Uterus (tissue), 2 donors: ENCODE measurements at regions not wholly inside any gene's neighbourhood (a gene's known extent, or its start where the extent isn't known, plus 50 kb on each side); places are given as distances from the start of the nearest gene placed in this dataset.

Experiments used
- POLR2A ChIP-seq, 2 donors: fragments of 450-650 bp; IDR thresholded peaks; one replicate each; pipeline ENCODE4 v1.6.1; 2016; ENCODE audit warnings: antibody characterized with exemption in 2 of 2, mild to moderate bottlenecking in 1 of 2, moderate library complexity in 1 of 2
- TF ChIP-seq, protein P1 (sequence below), 4 experiments: fragments of 200-600 bp in 2 of 4; fragments of 450-650 bp in 2 of 4; sonication (generic) in 2 of 4; IDR thresholded peaks; one replicate each; pipeline ENCODE4 v1.5.1; 2016 to 2019; ENCODE audit warnings: antibody characterized with exemption in 4 of 4, mild to moderate bottlenecking in 2 of 4, moderate library complexity in 1 of 4

DNA sequence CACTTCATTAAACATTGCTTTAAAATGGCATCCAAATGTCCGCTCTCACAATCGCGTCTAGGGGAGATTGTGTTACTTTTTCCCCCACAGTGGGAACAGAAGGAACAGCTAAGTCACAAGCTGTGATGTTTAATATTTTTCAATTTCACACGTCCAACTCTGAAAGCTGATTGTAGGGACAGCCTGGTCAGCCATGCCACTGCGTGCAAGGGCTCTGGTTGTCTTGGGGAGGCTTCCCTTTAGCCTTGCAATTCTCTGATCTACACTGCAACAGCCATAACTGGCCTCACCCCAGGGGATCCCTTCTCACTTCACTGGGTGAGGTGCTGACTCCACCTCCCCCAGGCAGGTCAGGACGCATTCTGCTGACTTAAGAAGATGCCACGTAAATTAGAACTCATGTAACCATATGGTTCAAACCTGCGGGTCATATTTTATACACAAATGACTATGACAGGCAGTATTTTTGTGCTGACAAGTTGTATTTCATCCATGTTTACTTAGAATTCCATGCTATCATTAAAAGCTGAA, 425.2 kb upstream of the NFE2L3 start:
- TF ChIP-seq, protein P1, sequence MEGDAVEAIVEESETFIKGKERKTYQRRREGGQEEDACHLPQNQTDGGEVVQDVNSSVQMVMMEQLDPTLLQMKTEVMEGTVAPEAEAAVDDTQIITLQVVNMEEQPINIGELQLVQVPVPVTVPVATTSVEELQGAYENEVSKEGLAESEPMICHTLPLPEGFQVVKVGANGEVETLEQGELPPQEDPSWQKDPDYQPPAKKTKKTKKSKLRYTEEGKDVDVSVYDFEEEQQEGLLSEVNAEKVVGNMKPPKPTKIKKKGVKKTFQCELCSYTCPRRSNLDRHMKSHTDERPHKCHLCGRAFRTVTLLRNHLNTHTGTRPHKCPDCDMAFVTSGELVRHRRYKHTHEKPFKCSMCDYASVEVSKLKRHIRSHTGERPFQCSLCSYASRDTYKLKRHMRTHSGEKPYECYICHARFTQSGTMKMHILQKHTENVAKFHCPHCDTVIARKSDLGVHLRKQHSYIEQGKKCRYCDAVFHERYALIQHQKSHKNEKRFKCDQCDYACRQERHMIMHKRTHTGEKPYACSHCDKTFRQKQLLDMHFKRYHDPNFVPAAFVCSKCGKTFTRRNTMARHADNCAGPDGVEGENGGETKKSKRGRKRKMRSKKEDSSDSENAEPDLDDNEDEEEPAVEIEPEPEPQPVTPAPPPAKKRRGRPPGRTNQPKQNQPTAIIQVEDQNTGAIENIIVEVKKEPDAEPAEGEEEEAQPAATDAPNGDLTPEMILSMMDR (IDR thresholded peaks at IDR 0.05) = no peak
- TF ChIP-seq POLR2A (IDR thresholded peaks at IDR 0.05) = no peak
